ENCODE measurements at regions not wholly inside any gene's neighbourhood (a gene's known extent, or its start where the extent isn't known, plus 50 kb on each side); places are given as distances from the start of the nearest gene placed in this dataset.

DNA sequence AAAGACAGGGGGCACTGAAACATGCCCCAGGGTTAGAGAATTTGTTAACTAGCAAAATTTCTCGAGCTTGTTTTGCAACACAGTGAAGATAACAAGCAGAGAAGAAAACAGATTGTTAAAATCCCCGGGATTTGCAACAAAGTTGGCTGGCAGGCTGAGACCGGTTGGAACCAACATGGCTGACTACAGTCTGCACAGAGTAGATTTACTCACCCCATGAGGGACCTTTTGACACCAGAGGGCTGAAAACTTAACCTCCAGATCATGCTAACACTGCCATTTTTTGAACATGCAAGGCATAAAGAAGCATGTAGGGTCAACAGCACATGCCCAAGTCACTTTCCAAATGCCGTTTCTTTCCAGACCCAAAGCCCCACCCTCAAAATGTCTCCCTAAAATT lies 95.2 kb upstream of the TMEM26 start:
- TF ChIP-seq, protein P1, sequence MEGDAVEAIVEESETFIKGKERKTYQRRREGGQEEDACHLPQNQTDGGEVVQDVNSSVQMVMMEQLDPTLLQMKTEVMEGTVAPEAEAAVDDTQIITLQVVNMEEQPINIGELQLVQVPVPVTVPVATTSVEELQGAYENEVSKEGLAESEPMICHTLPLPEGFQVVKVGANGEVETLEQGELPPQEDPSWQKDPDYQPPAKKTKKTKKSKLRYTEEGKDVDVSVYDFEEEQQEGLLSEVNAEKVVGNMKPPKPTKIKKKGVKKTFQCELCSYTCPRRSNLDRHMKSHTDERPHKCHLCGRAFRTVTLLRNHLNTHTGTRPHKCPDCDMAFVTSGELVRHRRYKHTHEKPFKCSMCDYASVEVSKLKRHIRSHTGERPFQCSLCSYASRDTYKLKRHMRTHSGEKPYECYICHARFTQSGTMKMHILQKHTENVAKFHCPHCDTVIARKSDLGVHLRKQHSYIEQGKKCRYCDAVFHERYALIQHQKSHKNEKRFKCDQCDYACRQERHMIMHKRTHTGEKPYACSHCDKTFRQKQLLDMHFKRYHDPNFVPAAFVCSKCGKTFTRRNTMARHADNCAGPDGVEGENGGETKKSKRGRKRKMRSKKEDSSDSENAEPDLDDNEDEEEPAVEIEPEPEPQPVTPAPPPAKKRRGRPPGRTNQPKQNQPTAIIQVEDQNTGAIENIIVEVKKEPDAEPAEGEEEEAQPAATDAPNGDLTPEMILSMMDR (IDR thresholded peaks at IDR 0.05; ENCODE audit: insufficient read depth, low read depth, low read length): no peak
- no peak for TF ChIP-seq EZH2 (IDR thresholded peaks at IDR 0.05; ENCODE audit: insufficient read depth, low read length)

All from astrocyte (in vitro differentiated cells and primary cell).